NCI-H128 (cell line): ENCODE measurements at regions not wholly inside any gene's neighbourhood (a gene's known extent, or its start where the extent isn't known, plus 50 kb on each side); places are given as distances from the start of the nearest gene placed in this dataset.
A peak's percentile ranks its signal among the peaks of the same experiment; 100 is the strongest.
"Not testable (repeated sequence)": the region's sequence is repeated elsewhere in the genome, so short reads cannot be mapped to it uniquely, and the experiment has no call there.

Experiments
- DNase-seq: peaks from one replicate; lab custom pipeline; 2025; ENCODE audit not compliant: unreplicated experiment; lab: John Stamatoyannopoulos, UW

- DNase-seq: no peak
Observed at GRCh38 chr2:224181534-224182155, 142.6 kb upstream of the SERPINE2 start.

- DNase-seq: no peak
Observed at GRCh38 chr2:224180810-224181209, 141.7 kb upstream of the SERPINE2 start.

- no peak for DNase-seq
Observed at GRCh38 chr2:224178056-224178455, 139.0 kb upstream of the SERPINE2 start.

- no peak for DNase-seq
Observed at GRCh38 chr2:224175538-224175937, 136.5 kb upstream of the SERPINE2 start.

GRCh38 chr2:224174990-224175389 lies 135.9 kb upstream of the SERPINE2 start:
- no peak for DNase-seq

- no peak for DNase-seq
Observed at GRCh38 chr2:224174521-224174920, 135.4 kb upstream of the SERPINE2 start.

GRCh38 chr2:224173933-224174332 lies 134.8 kb upstream of the SERPINE2 start:
- peak; percentile 20 for DNase-seq

GRCh38 chr2:224173210-224173609 lies 134.1 kb upstream of the SERPINE2 start:
- DNase-seq: no peak

- no peak for DNase-seq
Observed at GRCh38 chr2:224171226-224171625, 132.1 kb upstream of the SERPINE2 start.

- DNase-seq: no peak
Observed at GRCh38 chr2:224169847-224170246, 130.8 kb upstream of the SERPINE2 start.

- DNase-seq: not testable (repeated sequence)
Observed at GRCh38 chr2:224167781-224168180, 128.7 kb upstream of the SERPINE2 start.

- DNase-seq: no peak
Observed at GRCh38 chr2:224166654-224167053, 127.6 kb upstream of the SERPINE2 start.

GRCh38 chr2:224165901-224166319 lies 126.8 kb upstream of the SERPINE2 start:
- no peak for DNase-seq

GRCh38 chr2:224163566-224164307 lies 124.7 kb upstream of the SERPINE2 start:
- DNase-seq: no peak

GRCh38 chr2:224162122-224162521 lies 123.0 kb upstream of the SERPINE2 start:
- DNase-seq: no peak

GRCh38 chr2:224161712-224162111 lies 122.6 kb upstream of the SERPINE2 start:
- DNase-seq: no peak

- no peak for DNase-seq
Observed at GRCh38 chr2:224160917-224161316, 121.8 kb upstream of the SERPINE2 start.

- DNase-seq: no peak
Observed at GRCh38 chr2:224159345-224159928, 120.4 kb upstream of the SERPINE2 start.

GRCh38 chr2:224158831-224159230 lies 119.7 kb upstream of the SERPINE2 start:
- no peak for DNase-seq

- DNase-seq: no peak
Observed at GRCh38 chr2:224158061-224158460, 119.0 kb upstream of the SERPINE2 start.

- DNase-seq: no peak
Observed at GRCh38 chr2:224157655-224158054, 118.6 kb upstream of the SERPINE2 start.

GRCh38 chr2:224156436-224156835 lies 117.3 kb upstream of the SERPINE2 start:
- DNase-seq: no peak
